Inflammatory macrophage treated with lipopolysaccharide for 4 hours (primary cell): ENCODE measurements at regions not wholly inside any gene's neighbourhood (a gene's known extent, or its start where the extent isn't known, plus 50 kb on each side); places are given as distances from the start of the nearest gene placed in this dataset.

Source experiments
- DNase-seq: peaks from one replicate; pipeline ENCODE4 v3.0.0-alpha.2; 2020

GRCh38 chr3:30341079-30341478 is 265.3 kb upstream of the TGFBR2 start:
- no peak for DNase-seq

- DNase-seq, result no peak
Observed at GRCh38 chr3:30341851-30342250, 264.6 kb upstream of the TGFBR2 start.

- no peak for DNase-seq
Observed at GRCh38 chr3:30342318-30343060, 263.9 kb upstream of the TGFBR2 start.

GRCh38 chr3:30343067-30343831 is 263.2 kb upstream of the TGFBR2 start:
- DNase-seq, result no peak

- DNase-seq, result no peak
Observed at GRCh38 chr3:30343861-30344260, 262.5 kb upstream of the TGFBR2 start.

DNA sequence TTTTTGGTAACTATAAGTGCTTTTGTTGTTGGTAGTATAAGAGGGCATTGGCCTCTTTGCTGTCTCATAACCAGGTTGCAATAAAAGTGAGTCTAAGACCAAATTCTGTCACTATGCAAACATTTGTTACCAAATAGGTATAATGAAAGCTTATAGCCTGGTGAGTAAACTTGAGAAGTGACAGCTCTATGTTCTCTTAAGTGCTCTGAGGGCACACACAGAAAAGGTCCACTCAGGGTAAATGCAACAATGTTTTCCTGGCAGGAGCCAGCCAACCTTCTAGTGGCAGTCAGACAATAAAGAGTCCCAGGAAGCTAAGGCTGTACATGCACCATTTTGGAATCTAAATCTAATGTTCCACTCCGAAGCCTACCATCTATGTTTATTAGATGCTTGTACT is 262.1 kb upstream of the TGFBR2 start:
- DNase-seq, result no peak

DNA sequence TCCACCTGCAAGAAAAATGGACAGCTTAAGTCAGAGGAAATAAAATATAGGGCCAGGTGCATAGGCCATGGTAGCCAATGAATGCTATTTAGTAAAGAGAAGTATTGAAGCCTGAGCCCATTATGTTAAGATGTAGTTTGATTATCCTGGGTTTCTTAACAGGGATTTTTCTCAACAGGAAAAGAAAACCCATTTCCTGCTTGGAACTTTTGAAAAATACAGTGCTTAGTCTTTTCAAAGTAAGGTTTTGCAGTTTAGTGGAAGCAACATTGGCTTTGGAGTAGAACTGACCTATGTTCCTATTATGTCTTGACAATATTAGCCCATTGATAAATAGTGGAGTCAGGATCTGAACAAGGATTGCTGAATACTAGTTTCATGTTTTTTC is 259.5 kb upstream of the TGFBR2 start:
- no peak for DNase-seq

DNA sequence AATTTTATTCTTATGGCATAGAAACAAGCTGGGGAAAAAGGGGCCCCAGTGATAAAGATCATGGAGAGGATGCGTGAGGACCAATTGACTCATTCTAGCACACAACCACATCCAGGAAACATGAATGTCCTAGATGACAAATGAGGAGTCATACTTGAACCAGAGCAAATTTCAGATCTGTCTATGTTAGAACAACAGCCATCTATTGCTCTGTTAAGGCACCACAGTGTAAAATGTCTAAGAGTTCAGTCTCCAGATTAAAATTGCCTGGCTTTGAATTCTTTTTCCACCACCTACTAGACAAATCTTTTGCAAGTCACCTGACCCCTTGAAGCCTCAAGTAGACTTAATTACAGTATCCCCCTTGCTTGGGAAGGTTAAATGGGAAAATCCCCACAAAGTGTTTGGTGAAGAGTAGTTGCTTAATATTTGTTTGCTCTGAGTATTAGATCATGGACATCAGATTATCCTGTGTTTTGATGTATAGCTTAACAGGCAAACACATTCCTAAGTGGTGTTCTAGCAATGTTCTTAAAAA is 258.7 kb upstream of the TGFBR2 start:
- DNase-seq, result no peak

DNA sequence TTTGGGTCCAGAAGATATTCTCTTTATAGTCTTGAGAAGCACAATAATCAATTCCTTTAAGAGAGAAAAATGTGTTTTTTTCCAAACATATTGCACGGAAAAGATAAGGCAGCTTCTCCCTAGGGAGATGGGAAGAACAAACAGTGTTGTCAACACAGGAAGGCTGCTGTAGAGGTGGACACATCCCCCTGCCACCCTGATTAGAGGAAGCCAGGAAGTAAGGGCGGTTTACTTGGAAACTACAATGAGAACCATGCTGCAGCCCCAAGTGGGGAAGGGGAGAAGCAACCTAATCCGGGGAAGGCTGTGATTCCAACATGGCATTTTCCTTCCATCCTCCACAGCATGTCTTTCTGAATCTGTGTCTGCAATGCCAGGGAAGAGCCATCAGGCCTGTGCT is 256.9 kb upstream of the TGFBR2 start:
- DNase-seq, result no peak

DNA sequence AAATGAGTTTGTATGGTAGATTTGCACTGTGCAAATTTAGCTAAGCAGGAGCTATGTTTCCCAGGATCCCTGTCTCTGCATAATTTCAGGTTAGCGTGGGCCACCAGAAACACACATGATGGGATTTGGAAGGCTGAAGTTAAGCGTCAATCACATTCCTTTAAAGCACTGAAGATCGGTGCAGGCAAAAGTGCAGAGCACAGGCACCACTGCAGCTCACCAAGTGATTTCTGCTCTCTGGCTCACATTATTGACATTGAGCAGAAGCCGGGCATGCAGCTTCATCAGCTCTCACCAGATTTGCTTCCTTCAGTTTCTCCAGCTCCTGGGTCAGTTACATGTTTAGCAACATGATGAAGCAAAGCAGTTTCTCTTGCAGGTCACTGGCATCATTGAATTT is 256.4 kb upstream of the TGFBR2 start:
- DNase-seq, result no peak

DNA sequence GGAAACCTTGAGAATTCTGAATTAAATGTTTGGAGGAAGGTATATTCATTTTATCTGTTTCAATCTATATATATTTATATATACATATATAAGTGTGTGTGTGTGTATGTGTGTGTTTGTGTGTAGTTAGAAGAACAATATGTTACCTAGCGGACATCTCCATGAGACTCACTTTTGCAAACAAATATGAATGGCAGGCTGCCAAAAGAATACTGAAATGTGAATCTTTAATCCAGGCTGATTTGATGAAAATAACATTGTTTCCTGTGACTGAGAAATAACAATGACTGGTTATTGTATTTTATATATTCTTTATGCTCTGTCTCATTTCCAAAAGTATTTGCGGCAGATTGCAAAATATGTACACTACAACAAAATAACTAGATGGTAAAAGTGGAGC is 255.5 kb upstream of the TGFBR2 start:
- no peak for DNase-seq

- no peak for DNase-seq
Observed at GRCh38 chr3:30352410-30353318, 253.7 kb upstream of the TGFBR2 start.

- DNase-seq, result no peak
Observed at GRCh38 chr3:30353711-30354467, 252.5 kb upstream of the TGFBR2 start.

GRCh38 chr3:30354513-30354912 is 251.9 kb upstream of the TGFBR2 start:
- no peak for DNase-seq

- DNase-seq, result no peak
Observed at GRCh38 chr3:30354972-30355371, 251.4 kb upstream of the TGFBR2 start.

DNA sequence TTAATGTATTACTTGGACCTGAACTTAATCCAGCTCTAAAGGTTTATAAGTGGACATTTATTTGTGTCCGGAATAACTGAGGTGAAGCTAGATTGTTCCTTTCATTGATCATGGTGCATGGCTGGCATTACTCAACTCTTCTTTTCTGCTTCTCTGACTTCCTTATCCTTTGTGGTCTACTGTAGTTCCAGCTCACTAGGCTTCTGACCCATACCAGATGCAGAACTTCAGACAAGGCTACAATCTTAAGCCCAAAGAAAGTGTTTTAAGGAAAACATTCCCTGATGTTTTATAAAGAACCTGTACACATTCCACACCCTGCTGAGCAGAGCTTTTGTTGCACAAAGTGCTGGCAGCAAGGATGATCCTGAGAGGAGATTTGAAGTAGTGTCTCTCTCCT is 250.8 kb upstream of the TGFBR2 start:
- DNase-seq, result peak; percentile 24

GRCh38 chr3:30356866-30357753 is 249.3 kb upstream of the TGFBR2 start:
- DNase-seq, result no peak

DNA sequence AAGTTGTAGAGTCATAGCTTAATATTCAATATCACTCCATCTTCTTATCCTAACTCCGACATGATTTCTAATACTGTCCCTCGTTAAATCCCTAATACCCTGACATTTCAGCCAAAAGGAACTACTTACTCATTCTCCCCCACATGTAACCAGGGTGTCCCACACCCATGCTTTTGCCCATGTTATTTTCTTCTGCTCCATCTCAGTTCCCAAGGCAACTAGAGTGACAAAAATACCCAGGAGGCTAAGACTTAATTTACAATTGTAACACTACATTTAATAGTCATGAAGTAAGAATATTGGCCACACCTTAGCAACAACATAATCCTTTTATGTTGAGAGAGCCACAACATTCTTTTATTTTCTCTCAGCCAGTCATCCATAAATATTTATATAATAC is 248.5 kb upstream of the TGFBR2 start:
- DNase-seq, result no peak

- no peak for DNase-seq
Observed at GRCh38 chr3:30358871-30359270, 247.5 kb upstream of the TGFBR2 start.

DNA sequence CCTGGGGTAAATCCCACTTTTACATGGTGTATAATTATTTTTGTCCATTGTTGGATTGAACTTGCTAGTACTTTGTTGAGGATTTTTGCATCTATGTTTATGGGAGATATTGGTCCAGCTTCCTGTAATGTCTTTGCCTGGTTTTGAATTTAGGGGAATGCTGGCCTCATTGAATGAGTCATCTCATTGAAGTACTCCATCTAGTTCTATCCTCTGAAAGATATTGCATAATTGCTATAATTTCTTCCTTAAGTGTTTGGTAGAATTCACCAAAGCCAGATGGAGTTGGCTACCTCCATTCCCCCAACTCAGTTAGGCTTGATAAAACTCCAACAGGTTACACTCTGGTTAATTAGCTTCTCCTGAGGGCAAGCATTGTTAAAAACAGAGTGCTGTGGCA is 237.4 kb upstream of the TGFBR2 start:
- no peak for DNase-seq

DNA sequence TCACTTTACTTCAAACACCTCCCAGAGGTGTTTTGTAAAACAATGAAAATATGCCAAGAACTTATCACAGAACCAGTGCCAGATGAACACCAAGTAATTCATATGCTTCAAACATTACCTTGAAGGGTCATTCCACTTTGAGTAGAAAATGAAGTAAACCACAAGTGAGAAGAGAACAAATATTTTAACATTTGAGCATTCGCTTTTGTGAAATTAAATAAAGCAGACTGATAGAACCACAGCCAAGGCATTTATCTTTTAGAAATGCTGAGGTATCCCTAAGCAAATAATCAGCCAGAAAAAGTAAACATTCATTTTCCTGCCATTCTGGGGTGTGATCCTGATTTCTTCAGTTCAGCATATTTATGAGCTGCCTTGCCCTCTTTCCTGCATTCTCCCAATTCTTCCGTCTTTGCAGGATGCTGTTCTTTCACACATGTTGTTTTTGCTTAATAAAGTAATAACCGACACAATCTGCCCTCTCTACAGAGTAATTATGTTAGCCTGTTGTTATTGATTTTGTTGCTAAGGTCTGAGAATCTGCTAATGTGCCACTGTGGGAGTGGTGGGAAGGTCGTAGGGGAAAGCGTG is 235.6 kb upstream of the TGFBR2 start:
- DNase-seq, result no peak
